Mucosa of gallbladder (tissue), 1 donor: ENCODE measurements at regions not wholly inside any gene's neighbourhood (a gene's known extent, or its start where the extent isn't known, plus 50 kb on each side); places are given as distances from the start of the nearest gene placed in this dataset.

ENCODE experiments used
- DNase-seq: peaks from one replicate; pipeline ENCODE4 v3.0.0-alpha.2; 2020; ENCODE audit warnings: low spot score
- donor health status: DM: no; HTN: no; CAD: no.

DNA sequence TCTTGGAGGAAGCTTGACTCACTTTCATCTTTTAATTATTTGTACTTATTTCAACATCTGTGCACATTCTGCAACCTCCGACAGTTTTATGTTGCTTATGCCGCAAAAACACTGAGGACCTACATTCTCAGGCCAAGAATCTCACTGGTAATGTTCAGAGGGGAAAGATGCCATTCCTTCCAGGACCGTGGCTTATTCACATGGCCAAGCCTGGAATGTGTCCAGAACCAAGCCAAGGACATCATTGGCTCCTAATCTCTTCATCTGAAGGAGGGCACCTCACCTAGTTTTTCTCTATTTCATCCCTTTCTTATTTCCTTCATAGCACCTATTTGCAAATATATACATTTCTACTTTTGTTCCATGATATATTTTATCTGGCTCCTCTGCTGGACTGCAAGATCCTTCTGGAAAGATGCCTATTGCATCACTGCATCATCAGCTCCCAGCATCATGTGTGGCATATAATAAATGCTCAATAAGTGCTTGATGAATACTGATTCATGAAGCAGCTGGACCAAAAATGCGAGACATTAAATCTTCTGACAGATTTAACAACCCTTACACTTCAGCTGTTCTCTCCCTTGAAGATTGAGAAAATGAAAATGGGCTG lies 377.1 kb downstream of the TNS1 start:
- no peak for DNase-seq

DNA sequence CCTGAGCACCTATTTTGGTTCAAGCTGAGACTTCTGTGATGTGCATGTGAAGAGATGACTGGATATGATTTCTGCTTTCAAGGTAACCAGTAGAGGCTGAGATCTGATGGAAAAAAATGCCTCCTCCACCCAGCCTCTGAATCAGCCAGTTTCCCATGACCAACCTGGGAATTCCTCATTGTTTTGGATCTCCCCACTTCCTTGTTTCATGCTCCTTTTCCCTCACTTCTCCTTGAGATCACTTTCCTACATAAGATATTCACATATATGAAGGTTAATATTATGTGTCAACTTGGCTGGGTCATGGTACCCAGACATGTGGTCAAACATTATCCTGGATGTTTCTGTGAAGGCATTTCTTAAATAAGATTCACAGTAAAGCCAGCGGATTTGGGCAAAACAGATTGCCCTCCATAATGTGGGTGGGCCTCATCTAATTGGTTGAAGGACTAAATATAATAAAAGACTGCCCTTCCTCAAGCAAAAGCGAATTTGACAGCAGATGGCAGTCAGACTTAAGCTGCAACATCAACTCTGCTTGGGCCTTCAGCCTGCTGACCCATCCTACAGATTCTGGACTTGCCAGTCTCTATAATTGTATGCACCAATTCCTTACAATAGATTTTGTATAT lies 379.4 kb downstream of the TNS1 start:
- no peak for DNase-seq

GRCh38 chr2:217622205-217623060 lies 380.4 kb downstream of the TNS1 start:
- peak; percentile 57 for DNase-seq

GRCh38 chr2:217621391-217621801 lies 381.4 kb downstream of the TNS1 start:
- DNase-seq = no peak

- DNase-seq = no peak
These were observed 384.1 kb downstream of the TNS1 start for GRCh38 chr2:217618744-217619143.

GRCh38 chr2:217617616-217618022 lies 385.2 kb downstream of the TNS1 start:
- DNase-seq = no peak

- no peak for DNase-seq
These were observed 385.9 kb downstream of the TNS1 start for GRCh38 chr2:217616936-217617335.

- no peak for DNase-seq
These were observed 387.6 kb downstream of the TNS1 start for GRCh38 chr2:217615171-217615570.

DNA sequence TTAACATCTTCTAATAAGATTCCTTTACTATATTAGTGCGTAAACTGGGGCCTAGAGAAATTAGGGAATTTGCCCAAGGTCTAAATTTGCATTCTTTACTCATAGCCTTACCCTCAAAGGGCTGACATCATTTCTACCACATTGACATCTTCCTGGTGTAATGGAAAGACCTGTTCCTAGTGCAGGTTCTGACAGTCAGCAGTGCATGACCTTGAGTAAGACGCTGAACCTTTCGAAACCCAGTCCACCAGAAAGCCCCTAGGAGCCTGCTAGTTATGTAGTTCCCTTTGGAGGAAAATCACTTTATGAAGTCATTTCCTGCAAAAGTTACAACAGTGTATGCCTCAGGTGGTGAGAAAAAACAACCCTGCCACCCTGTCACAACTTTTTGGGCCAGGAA lies 388.3 kb downstream of the TNS1 start:
- DNase-seq = no peak

- no peak for DNase-seq
These were observed 388.7 kb downstream of the TNS1 start for GRCh38 chr2:217614096-217614495.

DNA sequence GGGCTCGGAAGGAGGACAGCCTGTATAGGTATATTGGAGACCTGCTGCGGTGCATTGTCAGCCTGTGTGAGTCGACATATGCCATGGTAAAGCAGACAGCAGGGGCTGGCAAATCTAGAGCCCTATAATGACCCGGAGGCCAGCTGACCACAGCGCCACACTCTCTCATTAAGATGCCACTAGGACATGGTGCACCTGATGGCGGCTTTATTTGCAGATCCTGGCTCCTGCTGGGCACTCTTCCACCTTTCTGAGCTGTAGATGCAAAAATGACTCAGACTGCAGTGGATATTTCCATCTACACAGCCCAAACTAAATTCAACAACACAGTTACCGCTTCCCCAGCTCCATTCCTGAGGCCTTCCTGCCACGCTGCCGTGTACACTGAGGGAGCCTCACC lies 389.9 kb downstream of the TNS1 start:
- no peak for DNase-seq

DNA sequence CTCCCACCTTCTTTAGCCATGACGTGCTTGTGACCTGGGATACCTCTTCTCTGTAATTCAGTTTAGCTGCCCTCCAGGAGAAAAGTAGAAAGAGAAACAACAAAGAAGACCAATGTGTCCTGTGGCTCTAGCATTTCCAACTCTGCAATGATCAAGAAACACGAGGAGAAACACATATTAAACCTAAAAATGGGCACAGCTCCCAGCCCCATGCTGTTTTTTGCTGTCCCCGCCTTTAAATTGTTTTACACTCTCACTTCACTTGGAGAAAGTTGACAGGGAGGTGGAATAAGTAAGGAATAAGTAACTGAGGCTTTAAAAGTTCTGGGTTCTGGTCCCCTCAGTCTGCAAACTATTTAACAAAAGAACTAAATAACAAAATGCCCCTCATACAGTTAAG lies 390.6 kb downstream of the TNS1 start:
- DNase-seq = no peak

DNA sequence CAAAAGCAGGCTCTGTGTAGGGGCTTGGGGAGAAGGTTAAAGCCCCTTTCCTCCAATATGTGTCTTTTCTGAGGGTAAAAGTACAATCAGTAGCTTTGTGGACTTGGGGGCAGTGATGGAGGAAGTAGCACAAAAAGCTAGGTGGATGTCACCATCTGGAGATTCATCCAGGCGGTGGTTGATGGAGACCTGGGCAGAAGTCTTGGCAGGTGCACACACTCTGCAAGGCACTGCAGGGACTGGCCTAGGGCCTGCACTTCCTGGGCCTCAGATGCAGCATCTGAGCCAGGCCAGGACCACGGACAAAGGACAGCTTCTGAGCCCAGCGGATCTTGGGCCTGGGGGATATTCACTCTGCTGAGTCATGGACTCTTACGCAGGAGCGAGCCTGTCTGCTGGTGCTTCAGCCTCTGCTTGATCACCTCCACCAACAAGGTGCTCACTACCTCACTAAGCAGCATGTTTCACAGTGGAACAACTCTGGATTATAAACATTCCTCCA lies 391.1 kb downstream of the TNS1 start:
- DNase-seq = no peak

GRCh38 chr2:217611056-217611455 lies 391.7 kb downstream of the TNS1 start:
- no peak for DNase-seq

DNA sequence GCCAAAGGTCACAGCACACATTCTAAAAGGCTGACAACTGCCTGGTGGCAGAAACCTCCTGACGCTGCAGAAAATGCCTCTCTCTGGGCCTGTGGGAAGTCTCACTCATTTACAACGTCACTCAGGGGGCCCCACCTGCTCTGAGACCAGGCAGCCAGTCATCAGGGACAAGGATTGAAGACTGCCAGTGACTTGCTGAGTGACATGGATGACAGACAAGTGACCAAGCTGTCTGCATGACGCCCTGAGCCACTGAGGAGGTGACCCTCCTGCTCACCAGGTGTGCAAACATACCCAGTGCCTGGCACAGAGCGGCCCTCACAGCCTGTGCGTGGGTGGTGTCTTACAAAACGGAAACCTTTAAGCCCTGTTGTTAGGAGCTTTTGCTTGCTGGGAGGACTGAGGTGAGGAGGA lies 392.4 kb downstream of the TNS1 start:
- peak; percentile 46 for DNase-seq

DNA sequence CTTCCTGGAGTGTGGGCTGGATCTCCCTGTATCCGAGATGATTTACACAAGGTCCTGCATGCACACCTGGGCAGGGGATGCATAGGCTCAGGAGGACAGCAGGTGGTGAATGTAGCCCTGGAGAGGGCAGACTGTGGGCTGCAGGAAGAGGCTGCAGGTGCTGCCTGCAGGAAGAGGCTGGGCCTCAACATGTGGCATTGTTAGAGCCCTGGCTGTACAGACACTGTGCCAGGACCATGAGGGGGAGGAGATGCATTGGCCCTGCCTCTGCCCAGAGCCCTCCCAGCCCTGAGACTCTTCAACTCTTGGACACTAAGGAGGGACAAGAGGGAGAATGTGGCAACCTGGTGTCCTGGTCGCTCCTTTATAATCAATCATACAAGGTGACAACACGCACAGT lies 392.8 kb downstream of the TNS1 start:
- peak; percentile 15 for DNase-seq

DNA sequence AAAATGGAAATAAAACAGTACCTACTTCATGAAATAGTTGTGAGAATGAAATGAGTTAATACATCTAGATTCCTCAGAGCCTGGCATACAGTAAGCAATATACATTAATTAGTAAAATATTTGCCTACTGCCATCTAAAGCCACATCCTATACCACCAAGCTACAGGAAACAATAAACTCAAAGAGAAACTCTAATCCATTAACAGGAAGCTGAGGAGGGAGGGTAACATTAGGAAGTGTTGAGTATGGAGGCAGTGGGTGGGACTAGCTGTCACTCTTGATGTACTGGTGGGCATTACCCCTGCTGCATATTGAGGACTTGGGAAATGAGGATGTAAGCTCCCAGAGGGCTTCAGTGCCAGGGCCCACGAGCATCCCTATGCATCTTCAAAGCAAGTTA lies 396.5 kb downstream of the TNS1 start:
- no peak for DNase-seq

DNA sequence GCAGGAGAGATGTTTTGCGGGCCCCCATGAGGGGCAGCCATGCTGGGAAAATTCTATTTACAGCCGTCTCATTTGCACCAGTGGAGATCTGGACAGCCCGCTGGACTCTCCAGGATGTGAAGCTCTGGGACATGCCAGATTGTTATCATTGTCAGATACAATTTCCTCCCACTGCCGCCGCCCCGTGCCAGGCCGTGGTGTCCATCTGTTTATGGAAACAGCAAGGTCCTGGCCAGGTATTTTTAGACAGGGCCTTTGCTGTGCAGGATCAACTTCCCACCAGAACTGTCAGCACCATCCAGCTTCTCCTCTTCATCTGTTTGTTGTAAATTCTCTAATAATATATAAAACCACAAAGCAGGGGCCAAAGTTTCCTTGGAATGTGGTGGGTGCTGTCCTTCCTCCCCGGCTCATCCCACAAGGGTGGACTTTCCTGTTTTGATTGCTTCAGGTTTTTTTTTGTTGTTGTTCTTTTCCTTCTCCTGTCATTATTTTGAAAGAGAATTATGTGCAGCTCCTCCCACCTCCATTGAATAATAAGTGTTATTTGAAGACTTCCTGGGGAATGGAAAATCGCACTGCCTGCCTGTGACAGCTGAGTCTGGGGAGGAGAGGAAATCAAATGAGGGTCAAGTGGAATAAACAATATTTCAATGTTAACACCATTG lies 398.1 kb downstream of the TNS1 start:
- DNase-seq = no peak

DNA sequence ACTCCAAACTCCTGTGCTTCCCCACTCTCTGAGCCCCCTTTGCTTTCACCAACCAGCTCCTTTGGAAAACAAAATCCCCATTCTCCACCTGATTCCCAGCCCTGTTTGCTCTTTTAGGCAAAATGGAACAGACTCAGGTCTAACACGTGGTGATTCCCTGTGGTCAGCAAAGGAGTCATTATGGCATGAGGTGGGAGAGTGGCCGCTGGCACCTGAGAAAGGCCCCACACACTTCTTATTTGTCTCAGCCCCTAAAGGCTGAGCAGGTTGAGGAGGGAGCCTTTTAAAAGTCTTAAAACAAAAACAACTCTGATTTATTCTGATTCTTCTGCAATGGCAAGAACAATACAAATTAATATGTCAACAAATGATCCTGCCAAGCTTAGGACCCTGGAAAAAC lies 401.2 kb downstream of the TNS1 start:
- DNase-seq = no peak

- no peak for DNase-seq
These were observed 402.9 kb downstream of the TNS1 start for GRCh38 chr2:217599906-217600305.

DNA sequence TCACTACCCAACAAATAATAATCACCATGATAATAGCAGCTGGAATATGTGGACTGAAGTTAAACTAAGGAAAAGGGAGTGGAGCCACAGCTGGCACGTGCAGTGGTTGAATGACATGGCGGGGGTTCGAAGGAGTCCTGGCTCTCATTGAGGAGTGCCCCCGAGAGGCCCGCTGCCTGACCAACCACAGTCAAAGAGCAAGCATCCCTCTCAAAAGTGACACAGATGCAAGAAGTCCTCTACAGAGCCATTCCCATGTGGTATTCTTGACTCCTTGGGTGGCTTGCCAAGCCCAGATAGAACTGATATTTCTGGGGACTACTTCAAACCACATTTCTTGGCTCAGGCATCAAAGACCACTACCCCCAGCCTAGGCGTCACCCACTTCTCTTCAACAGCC lies 405.1 kb downstream of the TNS1 start:
- DNase-seq = no peak

DNA sequence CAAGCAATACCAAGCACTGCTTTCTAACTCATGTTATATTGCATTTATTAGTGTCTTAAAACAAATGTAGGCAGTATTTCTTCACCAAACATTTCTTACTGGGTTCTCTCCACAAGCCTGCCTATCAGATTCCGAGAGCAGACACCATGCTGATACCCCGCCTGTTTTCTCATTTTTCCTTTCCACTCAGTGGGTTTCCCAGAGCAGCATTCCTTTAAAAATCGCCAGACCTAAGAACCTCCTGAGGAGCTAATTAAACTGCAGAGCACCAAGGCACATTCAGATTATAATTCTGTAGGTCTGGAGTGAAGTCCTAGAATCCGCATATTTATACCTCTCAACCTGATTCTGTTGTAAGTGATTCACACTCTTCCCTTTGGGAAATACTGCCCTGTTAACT lies 405.6 kb downstream of the TNS1 start:
- no peak for DNase-seq
